Endothelial cell of umbilical vein (primary cell): ENCODE measurements at regions not wholly inside any gene's neighbourhood (a gene's known extent, or its start where the extent isn't known, plus 50 kb on each side); places are given as distances from the start of the nearest gene placed in this dataset.

Experiments used
- BruUV-seq: library from RNA; stranded (reverse); fragments of 400-500 nt; replicated peaks from 2 replicates; lab custom pipeline; 2021; lab: Mats Ljungman, UMichigan
- CTCF ChIA-PET: fragments of 300-600, 350-600 bp; sonication (Branson Sonifier 250); formaldehyde crosslinking; loops from one replicate; lab custom pipeline; 2021; ENCODE audit warnings: antibody characterized with exemption, inconsistent platforms; lab: Charles Lee
- POLR2A ChIA-PET: fragments of 300-600, 350-600 bp; sonication (Branson Sonifier 250); formaldehyde crosslinking; loops from one replicate; lab custom pipeline; 2021; ENCODE audit warnings: antibody characterized with exemption, inconsistent platforms; lab: Charles Lee
- DNase-seq: peaks from one replicate; pipeline ENCODE4 v3.0.0-alpha.2; 2011; ENCODE audit warnings: low read depth, low spot score
- FAIRE-seq: peaks from 2 replicates; lab custom pipeline; 2011; peaks lifted over from hg19 to GRCh38; lab: Jason Lieb, UNC
- H2AFZ ChIP-seq: 2 replicates; pipeline ENCODE4 v1.6.0; 2012; ENCODE audit warnings: low read depth, low read length, control low read depth, inconsistent platforms
- H3K27ac ChIP-seq: 2 replicates; pipeline ENCODE4 v1.5.1; 2011; ENCODE audit warnings: low read depth, mild to moderate bottlenecking, control low read depth, low read length, moderate library complexity; ENCODE audit not compliant: insufficient read depth
- H3K27me3 ChIP-seq, 2 experiments: 2 replicates each; pipeline versions ENCODE4 v1.6.0 to v1.6.1; 2011; ENCODE audit warnings: low read length in 2 of 2, mixed read lengths in 1 of 2; ENCODE audit not compliant: control insufficient read depth in 2 of 2, insufficient read depth in 2 of 2
- H3K36me3 ChIP-seq, 2 experiments: 2 replicates in 1 of 2; 3 replicates in 1 of 2; pipeline ENCODE4 v1.5.1; 2011; ENCODE audit warnings: low read length in 2 of 2, mild to moderate bottlenecking in 1 of 2, moderate library complexity in 1 of 2; ENCODE audit not compliant: control insufficient read depth in 2 of 2, insufficient read depth in 2 of 2; ENCODE audit errors: extremely low read depth in 1 of 2
- H3K4me1 ChIP-seq: 3 replicates; pipeline ENCODE4 v1.5.1; 2011; ENCODE audit warnings: mild to moderate bottlenecking, low read length; ENCODE audit not compliant: control insufficient read depth, insufficient read depth; ENCODE audit errors: extremely low read depth
- H3K4me2 ChIP-seq: 2 replicates; pipeline ENCODE4 v1.6.1; 2011; ENCODE audit warnings: low read length, control low read depth, mixed read lengths; ENCODE audit not compliant: insufficient read depth
- H3K4me3 ChIP-seq, 3 experiments: fragments of 200-600 bp in 1 of 3; sonication (generic), shearing (Covaris generic) in 1 of 3; replicated peaks in 1 of 3; 2 replicates each; pipeline ENCODE4 v1.5.1; 2011 to 2016; ENCODE audit warnings: control low read depth in 3 of 3, low read length in 3 of 3, mild to moderate bottlenecking in 2 of 3, inconsistent platforms in 1 of 3, low read depth in 1 of 3, moderate library complexity in 1 of 3; ENCODE audit not compliant: insufficient read depth in 1 of 3
- H3K79me2 ChIP-seq: 2 replicates; pipeline ENCODE4 v1.6.0; 2012; ENCODE audit warnings: low read length, inconsistent platforms; ENCODE audit not compliant: control insufficient read depth, insufficient read depth
- H3K9ac ChIP-seq: replicated peaks from 2 replicates; pipeline ENCODE3; 2011; ENCODE audit warnings: low read length, control low read depth; ENCODE audit not compliant: insufficient read depth; ENCODE audit errors: extremely low read depth
- H3K9me1 ChIP-seq: replicated peaks from 3 replicates; pipeline ENCODE4 v1.6.0; 2011; ENCODE audit warnings: mild to moderate bottlenecking, low read length; ENCODE audit not compliant: control insufficient read depth, insufficient read depth; ENCODE audit errors: extremely low read depth
- H3K9me3 ChIP-seq: replicated peaks from 2 replicates; pipeline ENCODE4 v1.5.1; 2012; ENCODE audit warnings: low read length, inconsistent platforms; ENCODE audit not compliant: control insufficient read depth, insufficient read depth
- H4K20me1 ChIP-seq: replicated peaks from 2 replicates; pipeline ENCODE3; 2011; ENCODE audit warnings: mild to moderate bottlenecking, low read length; ENCODE audit not compliant: control insufficient read depth, insufficient read depth; ENCODE audit errors: extremely low read depth
- CTCF ChIP-seq, 2 donors: IDR thresholded peaks; 1 replicate in 1 of 2; 2 replicates in 1 of 2; pipeline ENCODE4 v1.5.1; 2011; ENCODE audit warnings: low read length in 2 of 2, mild to moderate bottlenecking in 2 of 2, moderate library complexity in 2 of 2, control low read depth in 1 of 2, inconsistent platforms in 1 of 2, low read depth in 1 of 2; ENCODE audit not compliant: insufficient read depth in 1 of 2; ENCODE audit errors: extremely low read depth in 1 of 2
- EZH2 ChIP-seq: IDR thresholded peaks from 2 replicates; pipeline ENCODE4 v1.6.1; 2012; ENCODE audit warnings: borderline replicate concordance, low read depth, mild to moderate bottlenecking, moderate library complexity, low read length, inconsistent platforms; ENCODE audit not compliant: severe bottlenecking
- FOS ChIP-seq: IDR thresholded peaks from 2 replicates; pipeline ENCODE4 v1.6.1; 2011; ENCODE audit warnings: mild to moderate bottlenecking, low read length, moderate library complexity, borderline replicate concordance; ENCODE audit not compliant: insufficient read depth
- GATA2 ChIP-seq: IDR thresholded peaks from 2 replicates; pipeline ENCODE4 v1.7.0; 2011; ENCODE audit warnings: low read depth, mild to moderate bottlenecking, moderate library complexity, mixed read lengths, low read length; ENCODE audit not compliant: insufficient read length, insufficient read depth
- JUN ChIP-seq: IDR thresholded peaks from 2 replicates; pipeline ENCODE4 v1.6.1; 2011; ENCODE audit warnings: borderline replicate concordance, low read depth; ENCODE audit not compliant: insufficient read length, insufficient read depth
- MAX ChIP-seq: IDR thresholded peaks from 2 replicates; pipeline ENCODE4 v1.6.1; 2011; ENCODE audit not compliant: insufficient read depth, insufficient read length
- MYC ChIP-seq: IDR thresholded peaks from one replicate; pipeline ENCODE4 v1.6.1; 2011; ENCODE audit warnings: mild to moderate bottlenecking, low read depth, low read length
- POLR2A ChIP-seq: IDR thresholded peaks from 2 replicates; pipeline ENCODE4 v1.6.1; 2012; ENCODE audit warnings: low read depth, mild to moderate bottlenecking, control low read depth, low read length
- POLR2AphosphoS5 ChIP-seq: IDR thresholded peaks from 2 replicates; pipeline ENCODE4 v1.6.1; 2012; ENCODE audit warnings: low read depth, mild to moderate bottlenecking, control low read depth, low read length, moderate library complexity; ENCODE audit not compliant: insufficient read depth
- dilution Hi-C: fragments of 300-500 bp; cut with MboI; formaldehyde crosslinking; loops from one replicate; pipeline ENCODE4 v1.15.0; 2019; ENCODE audit warnings: low sequenced_read_pairs; ENCODE audit not compliant: extremely low pct_ligation_motif_present
- intact Hi-C: fragments of 100-400 bp; cut with micrococcal nuclease; formaldehyde crosslinking; loops from one replicate; pipeline ENCODE4 v1.10.0; 2022

DNA sequence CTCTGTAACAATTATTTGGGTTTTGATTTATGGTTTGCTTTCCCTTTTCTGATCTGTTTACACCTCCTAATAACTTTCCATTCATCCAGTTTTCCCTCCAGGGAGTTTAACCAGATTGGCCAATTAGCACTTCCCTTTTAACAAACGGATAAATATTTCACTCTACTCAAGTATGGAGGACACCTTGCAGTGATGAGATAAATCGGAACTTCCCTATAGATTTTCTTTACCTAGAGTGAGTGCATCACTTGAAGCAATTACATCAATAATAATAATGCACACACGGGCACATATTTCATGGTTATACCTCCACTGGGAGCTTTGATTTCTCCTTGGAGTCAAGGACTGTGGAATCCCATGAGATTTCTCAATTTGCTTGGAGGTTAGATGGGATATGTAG, 239.1 kb upstream of the CFAP20DC start:
- no peaks in the 10 kb centered on the region for H3K9me1 ChIP-seq
- POLR2A ChIA-PET = no interaction called here

More for the DNA sequence above, 239.1 kb upstream of the CFAP20DC start:
- TF ChIP-seq JUN (no peak), GATA2 (no peak), CTCF (IDR thresholded peaks at IDR 0.05; ENCODE audit: extremely low read depth in 1 of 2, insufficient read depth in 1 of 2, low read depth in 1 of 2, low read length in 2 of 2) (no peak), FOS (no peak), MAX (no peak), MYC (no peak), POLR2A (no peak), POLR2AphosphoS5 (no peak), EZH2 (no peak)
- no peaks in the 10 kb centered on the region for H3K27me3 ChIP-seq
- H2AFZ ChIP-seq = no peak overlapping the region
- FAIRE-seq (no peak), DNase-seq (no peak)
- no peaks in the 10 kb centered on the region for H3K36me3 ChIP-seq
- BruUV-seq = no TSS peak
- H4K20me1 ChIP-seq = no peaks in the 10 kb centered on the region
- CTCF ChIA-PET = no interaction called here
- no peak overlapping the region for H3K4me3 ChIP-seq
- no peak overlapping the region for H3K4me2 ChIP-seq
- H3K4me1 ChIP-seq = no peaks in the 10 kb centered on the region
- no peak overlapping the region for H3K27ac ChIP-seq
- H3K9me3 ChIP-seq = no peaks in the 10 kb centered on the region
- H3K79me2 ChIP-seq = no peaks in the 10 kb centered on the region
- intact Hi-C loops = no loop called here
- dilution Hi-C loops = no loop called here
- no peak overlapping the region for H3K9ac ChIP-seq
